ENCODE measurements at regions not wholly inside any gene's neighbourhood (a gene's known extent, or its start where the extent isn't known, plus 50 kb on each side); places are given as distances from the start of the nearest gene placed in this dataset.
"Not testable (repeated sequence)": the region's sequence is repeated elsewhere in the genome, so short reads cannot be mapped to it uniquely, and the experiment has no call there.

DNA sequence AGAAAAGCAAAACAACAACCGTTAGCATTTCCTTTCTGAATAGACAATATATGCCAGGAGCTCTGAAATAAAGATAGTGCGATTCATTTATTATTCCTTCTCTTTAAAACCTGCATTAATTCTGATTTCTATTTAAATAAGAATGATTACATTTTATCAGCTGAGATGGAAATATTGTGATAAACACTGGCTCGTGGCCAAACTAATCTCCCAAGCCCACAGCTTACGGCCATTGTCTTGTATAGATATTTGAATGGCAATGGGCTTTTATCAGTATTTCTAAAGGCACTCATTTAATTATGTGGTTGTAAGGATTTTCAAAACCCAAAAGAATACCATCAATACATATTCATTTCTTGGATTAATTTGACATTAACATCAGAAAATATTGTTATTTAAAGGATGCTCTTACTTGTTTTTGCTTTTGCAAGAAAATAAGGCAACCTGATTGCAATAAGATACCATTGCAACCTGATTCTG is 123.7 kb upstream of the IRX5 start:
- DNase-seq: no peak

DNA sequence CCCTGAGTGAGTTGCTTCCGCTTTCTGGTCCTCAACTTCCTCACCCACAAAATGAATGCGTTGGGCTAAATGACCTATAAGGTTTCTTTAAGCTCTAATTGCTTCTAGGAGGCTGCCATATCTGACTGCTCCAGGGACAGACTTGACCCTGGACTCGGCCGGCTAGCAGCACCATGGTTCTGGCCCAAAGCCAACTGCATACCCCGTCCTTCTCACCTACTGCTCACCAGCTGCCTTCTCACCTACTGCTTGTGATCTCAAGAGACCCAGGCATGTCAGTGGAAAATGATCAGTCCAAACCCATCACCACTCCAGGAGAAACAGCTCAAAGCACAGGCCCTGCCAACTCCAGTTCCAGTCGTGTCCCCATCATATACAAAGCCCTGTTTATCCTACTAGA is 124.3 kb upstream of the IRX5 start:
- no peak for DNase-seq

DNA sequence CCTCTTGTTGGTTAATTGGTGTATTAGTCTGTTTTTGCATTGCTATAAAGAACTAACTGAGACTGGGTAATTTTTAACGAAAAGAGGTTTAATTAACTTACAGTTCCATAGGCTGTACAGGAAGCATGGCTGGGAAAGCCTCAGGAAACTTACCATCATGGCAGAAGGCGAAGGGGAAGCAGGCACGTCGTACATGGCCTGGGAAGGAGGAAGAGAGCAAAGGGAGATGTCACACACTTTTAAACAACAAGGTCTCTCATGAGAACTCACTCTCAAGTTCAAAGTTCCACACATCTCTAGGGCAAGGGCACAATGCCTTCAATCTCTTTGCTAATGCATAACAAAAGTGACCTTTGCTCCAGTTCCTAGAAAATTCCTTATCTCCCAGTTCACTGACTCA is 125.0 kb upstream of the IRX5 start:
- no peak for DNase-seq

DNA sequence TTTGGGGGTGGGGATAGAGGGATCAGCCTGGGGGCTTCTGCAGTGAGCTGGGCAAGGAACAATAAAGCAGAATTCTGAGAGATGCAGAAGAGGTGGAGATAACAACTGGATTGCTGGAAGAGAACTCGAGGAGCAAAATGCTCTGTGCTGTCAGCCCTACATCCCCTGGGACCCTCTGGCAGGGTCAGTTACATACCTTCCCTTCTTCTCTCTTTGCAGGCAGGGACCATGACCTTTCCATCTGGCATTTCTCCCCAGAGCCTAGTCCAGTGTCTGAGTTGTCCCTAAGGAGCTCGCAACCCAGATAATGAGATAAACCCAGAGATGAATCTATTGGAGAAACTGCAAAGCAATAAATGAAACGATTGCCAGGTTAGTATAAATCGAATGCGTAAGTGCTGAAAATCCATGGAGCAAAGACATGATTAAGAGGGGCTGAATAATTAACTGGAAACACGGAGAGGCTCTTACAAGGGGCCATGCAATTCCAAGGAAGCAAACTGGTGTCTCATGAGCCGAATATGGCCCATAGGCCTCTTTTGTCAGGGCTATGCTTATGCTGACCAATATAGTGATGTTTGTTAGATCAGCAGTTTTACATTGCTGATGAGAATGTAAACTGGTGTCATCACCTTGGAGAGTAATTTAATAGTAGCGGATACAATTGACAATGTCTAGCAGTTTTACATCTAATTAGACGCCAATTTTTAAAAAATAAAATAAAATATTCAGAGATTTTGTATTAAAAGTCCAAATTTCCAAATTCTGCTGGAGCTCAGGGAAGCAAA is 129.4 kb upstream of the IRX5 start:
- no peak for DNase-seq

DNA sequence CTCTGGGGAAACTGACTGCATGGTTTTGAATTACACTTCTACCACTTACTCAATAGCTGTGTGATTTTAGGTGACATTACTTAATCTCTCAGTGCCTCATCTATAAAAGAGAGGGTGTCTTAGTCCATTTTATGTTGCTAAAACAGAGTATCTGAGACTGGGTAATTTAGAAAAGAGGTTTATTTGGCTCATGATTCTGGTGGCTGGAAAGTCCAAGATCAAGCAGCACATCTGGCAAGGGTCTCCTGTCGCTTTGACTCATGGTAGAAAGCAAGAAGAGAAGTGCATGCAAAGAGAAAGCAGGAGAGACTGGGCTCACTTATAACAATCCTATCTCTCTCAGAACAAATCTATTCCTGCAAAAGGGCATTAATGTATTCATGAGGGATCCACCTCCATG is 132.4 kb upstream of the IRX5 start:
- no peak for DNase-seq

DNA sequence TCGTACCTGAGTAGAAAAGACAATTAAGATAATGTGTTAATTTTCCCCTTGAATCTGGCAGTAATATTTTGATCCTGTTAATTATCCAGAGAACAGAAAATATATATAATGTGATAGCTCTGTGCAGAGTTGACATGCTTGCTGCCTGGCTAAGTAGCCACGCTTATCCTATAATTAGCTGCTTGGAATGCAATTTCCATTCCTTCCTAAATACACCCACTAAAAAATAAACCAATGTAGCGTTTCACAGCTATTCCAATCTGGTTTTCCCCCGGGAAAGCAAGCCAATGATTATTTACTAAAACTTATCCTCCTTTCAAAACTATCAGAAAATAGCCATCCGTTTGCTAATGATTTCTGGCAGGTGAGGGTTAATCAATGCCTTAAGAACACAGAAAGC is 134.5 kb upstream of the IRX5 start:
- DNase-seq: no peak

DNA sequence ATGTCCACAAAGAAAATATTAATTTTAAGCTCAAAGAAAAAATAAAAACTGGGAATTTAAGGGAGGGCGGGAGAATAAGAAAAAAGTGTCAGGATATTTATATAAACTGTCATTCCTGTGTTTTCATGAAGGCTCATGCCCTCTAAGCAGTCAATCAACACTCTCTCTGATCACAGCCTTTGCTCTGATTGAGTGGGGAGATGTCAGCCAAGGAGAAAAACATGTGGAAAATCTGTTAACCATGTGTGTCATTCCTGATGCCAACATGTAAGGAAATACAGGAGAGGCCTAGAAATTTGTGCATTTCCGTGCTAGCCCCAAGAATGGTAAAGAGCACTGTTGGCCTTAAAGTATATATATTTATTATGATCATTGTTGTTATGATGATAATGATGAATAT is 137.9 kb upstream of the IRX5 start:
- DNase-seq: no peak

DNA sequence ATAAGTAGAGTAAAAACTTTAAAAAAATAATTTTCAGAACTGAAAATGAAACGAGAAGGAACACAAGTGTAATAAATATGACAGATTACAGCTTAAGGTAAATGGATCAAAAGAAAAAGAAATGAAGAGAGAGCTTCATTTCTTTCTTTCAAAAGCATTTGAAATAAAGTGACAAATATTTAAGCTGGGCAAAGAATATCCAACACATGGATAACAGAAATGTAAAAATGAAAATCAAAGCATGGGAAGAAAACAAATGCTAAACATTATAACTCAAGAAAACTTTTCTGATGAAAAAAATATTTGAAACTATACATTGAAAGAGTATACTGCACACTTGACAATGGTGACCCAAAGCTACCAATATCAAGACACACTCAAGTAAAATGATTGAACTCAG is 143.6 kb upstream of the IRX5 start:
- DNase-seq: no peak

DNA sequence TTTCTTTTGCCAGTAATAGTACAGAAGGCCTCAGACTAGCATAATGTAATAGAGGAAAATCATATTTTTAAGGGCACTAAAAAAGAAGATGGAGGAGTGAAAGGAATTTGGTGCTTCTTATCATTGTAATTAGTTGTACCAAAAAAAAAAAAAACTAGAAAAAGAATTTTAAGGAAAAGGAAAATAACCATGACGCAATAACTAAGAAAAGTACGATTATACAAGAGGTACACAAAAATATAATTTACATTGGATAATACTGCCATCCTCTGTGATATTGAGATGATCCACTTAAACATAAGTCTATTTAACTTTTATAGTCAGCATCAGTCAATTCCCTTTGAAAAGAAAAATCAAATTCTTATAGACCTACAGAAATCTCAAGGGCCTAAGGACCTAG is 146.7 kb upstream of the IRX5 start:
- no peak for DNase-seq

DNA sequence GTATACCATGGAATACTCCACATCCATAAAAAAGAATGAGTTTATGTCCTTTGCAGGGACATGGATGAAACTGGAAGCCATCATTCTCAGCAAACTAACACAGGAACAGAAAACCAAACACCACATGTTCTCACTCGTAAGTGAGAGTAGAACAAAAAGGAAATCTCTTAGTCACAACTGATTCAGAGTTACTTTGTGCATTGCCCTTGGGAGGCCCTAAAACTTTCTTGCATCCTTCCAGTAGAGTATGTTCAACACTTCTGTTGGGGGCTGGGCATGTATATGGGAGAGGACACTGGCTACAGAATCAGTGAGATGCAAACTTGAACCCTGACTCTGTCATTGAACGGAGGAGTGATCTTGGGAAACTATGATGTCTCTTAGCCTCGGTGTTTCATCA is 147.4 kb upstream of the IRX5 start:
- DNase-seq: no peak

DNA sequence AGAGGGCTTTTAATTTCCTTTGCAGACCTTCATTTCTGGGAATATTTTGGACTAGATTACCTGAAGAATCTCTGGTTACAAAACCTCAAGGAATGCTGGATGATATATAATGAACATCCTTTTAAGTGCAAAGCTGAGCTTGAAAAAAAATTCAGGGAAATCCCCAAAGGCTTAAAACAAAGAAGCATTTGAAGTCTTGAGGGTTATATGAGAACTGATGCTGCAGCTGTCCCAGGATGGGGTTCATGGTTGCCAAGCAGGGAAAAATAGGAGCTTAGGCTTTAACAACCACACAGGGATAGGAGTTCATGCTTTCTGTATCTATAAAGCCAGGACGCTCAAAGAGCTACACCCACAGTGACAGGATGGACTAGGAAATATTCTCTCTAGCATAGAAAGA is 150.4 kb upstream of the IRX5 start:
- DNase-seq: no peak

DNA sequence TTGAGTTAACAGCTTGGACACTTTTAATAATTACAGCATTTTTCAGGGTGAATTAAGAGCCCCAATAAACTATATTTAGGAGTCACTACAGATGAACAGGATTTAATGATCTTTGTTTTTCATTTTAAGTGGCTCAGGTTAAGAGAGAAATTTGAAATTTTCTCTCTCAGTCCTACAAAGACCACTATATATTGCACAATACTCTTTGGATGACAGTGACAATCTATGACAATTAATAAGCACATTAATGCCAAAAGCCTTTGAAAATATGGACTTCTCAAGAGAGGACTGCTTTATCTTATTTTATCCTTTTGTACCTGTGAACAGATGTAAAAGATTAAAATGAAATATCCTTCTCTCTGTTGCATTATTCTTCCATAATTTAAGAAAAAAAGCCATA is 151.1 kb upstream of the IRX5 start:
- no peak for DNase-seq

DNA sequence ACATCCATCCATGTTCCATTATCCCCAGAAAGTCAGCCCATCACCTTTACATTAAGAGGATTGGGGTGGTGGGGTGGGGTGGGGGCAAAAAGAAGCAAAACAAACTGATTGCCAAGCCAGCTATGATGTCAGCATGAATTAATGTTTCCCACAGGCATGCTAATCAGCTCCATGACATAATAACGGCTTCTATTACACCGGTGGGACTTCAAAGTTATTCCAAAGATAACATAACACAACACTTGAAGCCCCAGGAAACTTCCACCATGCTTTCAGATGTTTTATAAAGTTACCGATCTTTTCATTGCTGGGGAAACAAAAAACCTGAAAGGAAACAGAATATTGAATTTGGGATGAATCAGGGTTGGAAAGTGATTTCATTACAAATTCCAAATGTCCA is 155.9 kb upstream of the IRX5 start:
- DNase-seq: no peak

DNA sequence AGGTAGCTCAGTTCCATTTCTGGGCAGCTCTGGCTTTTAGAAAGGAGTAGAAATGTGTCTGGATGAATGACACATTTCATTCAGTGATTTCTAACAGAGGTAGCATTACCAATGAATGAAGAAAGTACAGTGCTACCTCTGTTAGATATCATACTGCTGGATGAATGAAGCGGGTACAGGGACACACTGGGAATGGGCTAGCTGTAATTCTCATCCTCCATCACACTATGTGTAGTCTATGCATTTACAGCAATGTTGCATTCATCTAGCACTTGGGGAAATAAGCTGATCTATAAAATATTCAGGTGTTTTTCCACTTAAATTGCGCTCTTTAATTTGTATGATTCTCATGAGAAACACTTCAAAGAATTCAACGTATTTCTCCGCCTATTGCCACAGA is 158.3 kb upstream of the IRX5 start:
- no peak for DNase-seq

DNA sequence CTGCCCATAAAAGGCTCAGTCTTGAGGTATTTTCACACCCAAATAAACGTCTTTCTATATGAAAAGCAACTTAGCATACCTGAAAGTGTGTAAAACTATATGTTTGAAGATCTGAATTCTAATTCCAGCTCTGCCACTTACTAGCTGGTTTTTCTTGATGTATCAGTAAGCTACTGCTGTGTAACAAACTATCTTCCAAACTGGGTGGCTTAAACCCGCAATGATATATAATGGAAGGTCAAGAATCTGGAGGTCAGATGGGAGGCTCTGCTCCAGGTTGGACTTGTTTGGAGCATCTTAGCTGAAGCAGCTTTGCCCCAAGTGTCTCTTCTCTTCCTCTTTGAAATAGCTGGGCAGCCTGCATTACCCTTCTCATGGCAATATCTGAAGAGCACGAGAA is 164.3 kb upstream of the IRX5 start:
- no peak for DNase-seq

DNA sequence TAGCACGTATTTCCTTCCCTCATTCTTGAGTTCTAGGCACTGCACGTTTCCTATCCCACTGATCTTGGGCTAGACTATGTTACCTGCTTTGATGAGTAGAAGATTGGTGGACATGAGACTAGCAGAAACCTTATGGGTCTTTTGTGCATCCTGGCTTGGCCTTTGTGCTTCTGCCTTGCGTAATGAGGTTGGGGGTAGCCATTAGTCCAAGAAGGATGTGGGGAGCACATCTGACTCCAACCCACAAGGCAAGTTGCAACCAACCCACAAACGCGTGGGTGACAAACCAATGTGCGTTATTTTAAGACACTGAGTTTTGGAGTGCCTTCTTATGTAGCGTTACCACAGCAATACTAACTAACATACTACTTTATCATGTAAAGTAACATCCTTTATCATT is 180.4 kb upstream of the IRX5 start:
- DNase-seq: no peak

DNA sequence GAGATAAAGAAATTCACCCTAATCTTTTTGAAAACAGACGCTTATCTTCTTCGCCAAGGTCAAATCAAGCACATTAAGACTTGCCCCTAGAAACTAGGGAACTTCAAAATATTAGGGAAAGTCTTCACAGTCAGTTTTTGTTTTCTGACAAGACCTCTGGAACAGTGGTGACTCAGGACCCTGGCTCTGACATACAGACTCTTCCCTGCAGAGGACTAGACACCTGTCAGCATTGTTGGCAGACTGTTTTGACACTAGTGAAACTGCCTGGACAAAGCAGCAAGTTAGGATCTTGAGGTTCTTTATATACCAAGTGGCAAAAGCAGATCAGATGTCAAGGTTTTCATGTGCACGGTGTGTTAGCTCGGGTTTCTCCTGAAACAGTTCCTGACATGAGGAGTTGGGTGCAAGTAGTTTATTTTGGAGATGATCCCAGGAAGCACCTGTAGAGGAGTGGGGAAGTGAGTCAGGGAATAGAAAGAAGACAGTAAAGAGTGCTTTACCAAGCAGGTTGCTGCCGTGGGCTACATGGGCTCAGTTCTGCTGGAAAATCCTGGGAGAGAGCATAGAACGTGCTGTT is 182.0 kb upstream of the IRX5 start:
- DNase-seq: no peak

DNA sequence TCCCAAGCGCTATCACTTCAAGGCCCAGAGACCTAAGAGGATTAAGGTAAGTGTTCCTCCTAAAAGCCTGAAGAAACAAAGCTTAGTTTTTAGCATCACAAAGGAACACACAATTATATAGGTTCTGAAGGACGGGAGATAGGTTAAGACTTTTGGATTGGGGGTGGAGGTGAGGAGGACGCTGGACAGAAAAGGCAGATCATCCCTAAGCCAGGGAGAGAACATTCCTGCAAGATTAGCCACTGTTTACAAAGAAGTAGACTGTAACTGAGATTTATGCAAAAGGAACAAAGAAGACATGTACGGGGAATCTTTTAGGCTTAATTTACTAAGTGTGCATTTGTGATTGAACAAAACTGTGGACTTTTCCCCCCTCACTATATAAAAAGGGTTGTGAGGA is 184.1 kb upstream of the IRX5 start:
- no peak for DNase-seq

DNA sequence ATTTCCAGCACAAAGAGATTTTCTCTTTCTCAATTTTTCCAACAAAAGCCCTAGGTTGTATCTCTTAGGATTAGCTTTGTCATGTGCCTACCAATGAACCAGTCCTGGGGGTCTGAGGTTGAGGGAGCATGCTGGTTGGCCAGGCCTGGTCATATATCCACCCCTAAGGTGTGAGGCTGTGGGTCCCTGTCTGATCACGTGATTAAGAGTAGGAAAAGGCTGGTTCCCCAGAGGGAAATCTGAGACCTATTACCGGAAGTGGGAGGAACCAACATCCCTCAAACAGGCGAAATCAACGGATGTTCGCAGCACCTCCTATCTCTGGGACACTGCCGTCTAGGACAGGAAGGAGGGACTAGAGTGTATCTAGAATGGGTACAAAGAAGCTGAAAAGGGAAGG is 185.7 kb upstream of the IRX5 start:
- no peak for DNase-seq

DNA sequence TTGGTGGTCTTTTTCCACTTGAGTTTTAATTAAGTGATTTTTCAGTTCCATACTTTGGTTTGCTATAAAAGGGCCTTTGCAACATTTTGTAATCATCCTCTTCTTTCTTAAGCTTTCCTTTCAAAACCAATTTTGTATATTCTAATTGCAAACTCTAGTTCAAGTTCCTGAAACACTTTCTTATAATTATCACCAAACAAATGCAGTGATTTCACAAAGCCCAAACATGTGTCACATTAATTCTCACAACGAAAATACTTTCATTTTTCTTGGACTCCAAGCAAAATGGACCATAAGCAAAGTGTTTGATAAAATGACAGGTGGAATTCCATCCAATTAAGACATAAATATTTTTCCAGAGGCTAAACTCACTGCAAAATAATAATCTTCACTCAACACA is 188.2 kb upstream of the IRX5 start:
- no peak for DNase-seq

DNA sequence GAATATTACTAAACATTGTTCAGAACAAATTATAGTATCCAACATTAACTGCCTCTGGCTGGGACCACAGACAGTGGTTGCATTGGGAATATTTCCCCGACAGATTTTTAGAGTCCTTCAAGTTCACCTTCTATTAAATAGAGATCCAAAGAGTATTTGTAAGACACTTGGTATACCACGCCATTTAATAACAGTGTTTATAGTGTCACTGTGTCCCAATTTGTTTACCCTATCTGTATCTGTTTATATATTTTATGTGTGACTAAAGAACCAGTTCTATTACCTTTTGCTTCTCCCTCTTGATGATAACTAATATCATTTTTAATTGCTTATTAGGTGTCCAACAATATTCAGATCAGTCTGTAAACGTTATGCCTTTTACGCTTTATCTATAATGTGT is 191.3 kb upstream of the IRX5 start:
- DNase-seq: no peak

DNA sequence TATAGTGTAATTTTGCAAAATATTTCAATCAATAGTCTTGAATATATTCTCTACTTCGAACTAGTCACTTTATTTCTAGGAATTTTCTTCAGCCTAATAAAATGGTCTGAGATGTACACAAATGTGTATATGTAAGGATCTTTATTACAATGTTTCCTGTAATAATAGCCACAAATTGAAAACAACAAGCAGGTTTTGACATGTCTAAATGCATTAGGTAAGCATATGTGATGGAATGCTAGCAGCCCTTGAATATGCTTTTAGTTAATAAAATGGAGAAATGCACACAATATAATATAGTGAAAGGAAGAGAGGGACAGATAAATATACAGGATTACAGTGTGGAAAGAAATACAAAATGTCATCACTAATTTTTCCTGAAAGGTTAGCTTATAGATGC is 196.5 kb upstream of the IRX5 start:
- no peak for DNase-seq

DNA sequence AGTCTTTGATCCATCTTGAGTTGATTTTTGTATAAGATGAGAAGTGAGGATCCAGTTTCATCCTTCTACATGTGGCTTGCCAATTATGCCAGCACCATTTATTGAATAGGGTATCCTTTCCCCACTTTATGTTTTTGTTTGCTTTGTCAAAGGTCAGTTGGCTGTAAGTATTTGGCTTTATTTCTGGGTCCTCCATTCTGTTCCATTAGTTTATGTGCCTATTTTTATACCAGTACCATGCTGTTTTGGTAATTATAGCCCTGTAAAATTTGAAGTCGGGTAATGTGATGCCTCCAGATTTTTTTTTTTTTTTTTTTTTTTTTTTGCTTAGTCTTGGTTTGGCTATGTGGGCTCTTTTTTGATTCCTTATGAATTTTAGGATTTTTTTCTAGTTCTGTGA is 203.0 kb upstream of the IRX5 start:
- DNase-seq: not testable (repeated sequence)

DNA sequence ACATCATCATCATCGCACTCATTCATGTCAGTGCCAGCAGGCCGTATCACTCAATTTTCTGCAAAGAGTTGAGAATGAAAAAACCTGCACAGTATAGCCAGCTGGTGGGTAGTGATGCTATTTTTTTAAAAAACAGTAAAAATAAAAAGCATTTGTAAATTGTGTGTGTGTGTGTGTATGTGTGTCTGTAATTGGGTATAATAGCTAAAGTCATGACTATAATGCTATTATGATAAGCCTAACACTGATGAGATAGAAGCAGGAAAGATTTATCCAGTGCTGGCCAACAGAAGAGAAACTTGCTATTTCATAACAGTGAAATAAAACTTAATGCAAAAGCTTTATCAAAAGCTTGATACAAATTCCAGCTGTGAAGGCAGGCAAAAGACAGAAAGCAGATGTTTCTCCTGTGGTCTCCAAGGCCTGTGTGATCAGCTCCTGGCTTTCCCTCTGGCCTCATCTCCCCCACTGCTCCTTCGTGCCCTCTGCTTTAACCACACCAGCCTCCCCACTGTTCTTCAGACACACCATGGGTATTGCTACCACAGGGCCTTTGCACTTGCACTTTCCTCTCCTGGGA is 206.2 kb upstream of the IRX5 start:
- no peak for DNase-seq

DNA sequence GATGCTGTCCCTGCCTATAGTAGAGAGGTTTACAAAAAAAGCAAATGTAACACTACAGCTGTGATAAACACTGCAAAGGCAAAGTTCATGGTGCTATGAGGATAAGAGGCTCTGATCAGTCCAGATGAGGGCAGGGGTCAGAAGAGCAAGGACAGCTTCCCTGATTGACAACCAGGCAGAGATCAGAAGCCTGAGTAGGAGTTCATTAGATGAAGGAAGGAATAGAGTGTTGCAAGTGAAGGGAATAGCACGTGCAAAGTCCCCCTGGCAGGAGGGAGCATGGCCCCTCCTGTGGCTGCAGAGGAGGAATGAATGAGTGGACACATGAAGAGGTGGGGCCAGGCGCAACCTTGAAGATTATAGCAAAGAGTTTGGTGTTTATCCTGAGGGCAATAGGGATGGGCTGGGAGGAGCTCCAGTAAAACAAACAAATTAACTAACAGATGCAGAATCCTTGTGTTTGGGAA is 208.4 kb upstream of the IRX5 start:
- DNase-seq: no peak
